ENCODE measurements at regions not wholly inside any gene's neighbourhood (a gene's known extent, or its start where the extent isn't known, plus 50 kb on each side); places are given as distances from the start of the nearest gene placed in this dataset.

DNA sequence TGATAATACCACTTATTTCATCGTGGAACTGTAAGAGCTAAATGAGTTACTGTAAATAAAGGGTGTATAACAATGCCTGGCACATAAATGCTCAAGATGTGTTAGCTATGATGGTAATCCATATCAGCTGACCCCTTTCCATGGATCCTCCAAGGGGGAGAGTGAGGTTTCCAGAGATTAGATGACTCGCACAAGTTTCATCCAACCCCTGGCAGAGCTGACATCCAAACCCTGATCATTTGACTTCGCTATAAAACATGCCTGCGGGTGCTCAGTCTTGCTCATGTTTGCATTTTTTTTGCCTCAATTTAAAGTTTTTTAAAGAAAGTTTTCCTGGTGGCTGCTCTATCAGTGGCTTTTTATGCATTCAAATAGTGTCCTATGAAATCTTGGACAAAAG is 145.7 kb upstream of the SMIM23 start:
- TF ChIP-seq CTCF (IDR thresholded peaks at IDR 0.05; ENCODE audit: insufficient read depth, low read length): no peak
- no peak overlapping the region for H3K4me3 ChIP-seq (ENCODE audit: low read depth, low read length)
- peak; percentile 56 for DNase-seq (ENCODE audit: low read depth)

DNA sequence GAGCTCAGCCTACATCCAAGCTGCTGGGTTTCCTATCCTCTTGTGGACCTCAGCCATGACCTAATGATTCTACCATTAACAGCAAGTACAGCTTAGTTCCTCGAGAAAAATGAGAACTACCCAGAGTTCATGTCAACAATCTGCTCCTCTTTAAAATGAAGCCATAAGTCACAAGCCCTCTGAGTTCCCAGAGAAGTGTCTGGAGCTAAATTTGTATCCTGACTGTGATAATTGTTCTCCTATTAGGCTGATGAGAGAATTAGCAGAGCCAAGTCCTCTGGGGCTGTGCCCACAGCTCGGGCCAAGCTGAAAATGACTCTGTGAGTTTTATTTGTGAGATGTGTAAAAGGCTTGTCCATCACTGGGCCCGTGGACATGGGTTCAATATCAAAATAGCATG is 145.1 kb upstream of the SMIM23 start:
- no peak overlapping the region for H3K4me3 ChIP-seq (ENCODE audit: low read depth, low read length)
- no peak for DNase-seq (ENCODE audit: low read depth)
- no peak for TF ChIP-seq CTCF (IDR thresholded peaks at IDR 0.05; ENCODE audit: insufficient read depth, low read length)

DNA sequence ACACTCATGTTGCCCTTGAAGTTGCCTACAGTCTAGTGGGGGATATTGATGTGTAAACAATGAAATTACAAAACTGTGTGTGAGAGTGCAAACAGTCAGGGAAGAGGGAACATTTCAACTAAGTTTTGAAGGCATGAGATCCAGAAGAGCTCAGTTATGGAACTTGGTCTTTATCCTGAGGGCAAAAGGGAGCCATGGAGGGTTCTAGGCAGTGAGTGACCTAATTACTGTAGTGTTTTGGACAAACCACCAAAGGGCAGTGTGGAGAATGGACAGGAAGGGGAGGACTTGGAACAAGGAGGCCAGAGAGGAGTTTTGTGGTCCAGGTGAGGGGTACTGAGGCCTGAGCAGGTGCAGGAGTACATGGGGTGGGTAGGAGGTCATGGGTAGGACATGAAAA is 143.7 kb upstream of the SMIM23 start:
- no peak for TF ChIP-seq CTCF (IDR thresholded peaks at IDR 0.05; ENCODE audit: insufficient read depth, low read length)
- no peak overlapping the region for H3K4me3 ChIP-seq (ENCODE audit: low read depth, low read length)
- DNase-seq (ENCODE audit: low read depth): no peak

GRCh38 chr5:171642894-171643293 is 142.7 kb upstream of the SMIM23 start:
- TF ChIP-seq CTCF (IDR thresholded peaks at IDR 0.05; ENCODE audit: insufficient read depth, low read length): no peak

GRCh38 chr5:171644536-171644935 is 141.1 kb upstream of the SMIM23 start:
- peak; percentile 14 for DNase-seq (ENCODE audit: low read depth)
- H3K4me3 ChIP-seq (ENCODE audit: low read depth, low read length): no peak overlapping the region
- no peak for TF ChIP-seq CTCF (IDR thresholded peaks at IDR 0.05; ENCODE audit: insufficient read depth, low read length)

More at GRCh38 chr5:171642894-171643293, 142.7 kb upstream of the SMIM23 start:
- H3K4me3 ChIP-seq (ENCODE audit: low read depth, low read length): no peak overlapping the region
- DNase-seq (ENCODE audit: low read depth): no peak

GRCh38 chr5:171646102-171647042 is 139.2 kb upstream of the SMIM23 start:
- no peak overlapping the region for H3K4me3 ChIP-seq (ENCODE audit: low read depth, low read length)
- no peak for TF ChIP-seq CTCF (IDR thresholded peaks at IDR 0.05; ENCODE audit: insufficient read depth, low read length)
- DNase-seq (ENCODE audit: low read depth): no peak
